ENCODE measurements at regions not wholly inside any gene's neighbourhood (a gene's known extent, or its start where the extent isn't known, plus 50 kb on each side); places are given as distances from the start of the nearest gene placed in this dataset.
"Not testable (repeated sequence)": the region's sequence is repeated elsewhere in the genome, so short reads cannot be mapped to it uniquely, and the experiment has no call there.

- DNase-seq (ENCODE audit: low read depth), result no peak
These were observed 518.3 kb downstream of the ADRA2A start for GRCh38 chr10:111595173-111595572.

- DNase-seq (ENCODE audit: low read depth), result peak; percentile 54
These were observed 521.7 kb downstream of the ADRA2A start for GRCh38 chr10:111598433-111599059.

- DNase-seq (ENCODE audit: low read depth), result no peak
These were observed 523.1 kb downstream of the ADRA2A start for GRCh38 chr10:111599943-111600342.

GRCh38 chr10:111600772-111601171, 523.9 kb downstream of the ADRA2A start:
- no peak for DNase-seq (ENCODE audit: low read depth)

- no peak for DNase-seq (ENCODE audit: low read depth)
These were observed 535.4 kb downstream of the ADRA2A start for GRCh38 chr10:111612273-111612672.

- DNase-seq (ENCODE audit: low read depth), result no peak
These were observed 549.4 kb downstream of the GPAM start for GRCh38 chr10:111634191-111634590.

GRCh38 chr10:111646021-111646420, 537.5 kb downstream of the GPAM start:
- peak; percentile 1 for DNase-seq (ENCODE audit: low read depth)

GRCh38 chr10:111648046-111648445, 535.5 kb downstream of the GPAM start:
- peak; percentile 10 for DNase-seq (ENCODE audit: low read depth)

GRCh38 chr10:111649080-111649479, 534.5 kb downstream of the GPAM start:
- DNase-seq (ENCODE audit: low read depth), result not testable (repeated sequence)

GRCh38 chr10:111650088-111650487, 533.5 kb downstream of the GPAM start:
- DNase-seq (ENCODE audit: low read depth), result no peak

- DNase-seq (ENCODE audit: low read depth), result no peak
These were observed 527.5 kb downstream of the GPAM start for GRCh38 chr10:111656066-111656465.

GRCh38 chr10:111677759-111678158, 505.8 kb downstream of the GPAM start:
- DNase-seq (ENCODE audit: low read depth), result no peak

- no peak for DNase-seq (ENCODE audit: low read depth)
These were observed 496.8 kb downstream of the GPAM start for GRCh38 chr10:111686796-111687195.

GRCh38 chr10:111698711-111699110, 484.9 kb downstream of the GPAM start:
- no peak for DNase-seq (ENCODE audit: low read depth)

- DNase-seq (ENCODE audit: low read depth), result no peak
These were observed 479.6 kb downstream of the GPAM start for GRCh38 chr10:111703986-111704385.

GRCh38 chr10:111705021-111705420, 478.5 kb downstream of the GPAM start:
- no peak for DNase-seq (ENCODE audit: low read depth)

GRCh38 chr10:111706331-111706730, 477.2 kb downstream of the GPAM start:
- DNase-seq (ENCODE audit: low read depth), result no peak

- no peak for DNase-seq (ENCODE audit: low read depth)
These were observed 476.5 kb downstream of the GPAM start for GRCh38 chr10:111707076-111707475.

- no peak for DNase-seq (ENCODE audit: low read depth)
These were observed 474.0 kb downstream of the GPAM start for GRCh38 chr10:111709603-111710002.

- DNase-seq (ENCODE audit: low read depth), result no peak
These were observed 467.5 kb downstream of the GPAM start for GRCh38 chr10:111716032-111716431.

- no peak for DNase-seq (ENCODE audit: low read depth)
These were observed 459.4 kb downstream of the GPAM start for GRCh38 chr10:111724121-111724520.

- DNase-seq (ENCODE audit: low read depth), result no peak
These were observed 458.5 kb downstream of the GPAM start for GRCh38 chr10:111725050-111725449.

- DNase-seq (ENCODE audit: low read depth), result no peak
These were observed 451.3 kb downstream of the GPAM start for GRCh38 chr10:111732166-111732785.

Measured in iris pigment epithelial cell (primary cell).